ENCODE measurements at regions not wholly inside any gene's neighbourhood (a gene's known extent, or its start where the extent isn't known, plus 50 kb on each side); places are given as distances from the start of the nearest gene placed in this dataset.

GRCh38 chr9:82721593-82721992 is 341.3 kb downstream of the RASEF start:
- ATAC-seq (ENCODE audit: insufficient read depth, low FRiP score): no peak
- Histone ChIP-seq H3K9me3 (ENCODE audit: control insufficient read depth in 4 of 4, insufficient read depth in 3 of 4, low read length in 3 of 4) (peaks cover 0 to 2% (median 0%) of the 10 kb centered on the region in 4 donors), H3K36me3 (ENCODE audit: control insufficient read depth in 4 of 4, insufficient read depth in 4 of 4, low read length in 4 of 4) (no peaks in the 10 kb centered on the region), H3K4me1 (ENCODE audit: control insufficient read depth in 5 of 5, insufficient read depth in 5 of 5, low read length in 5 of 5) (no peaks in the 10 kb centered on the region), H3K27ac (ENCODE audit: low read depth in 1 of 2, low read length in 1 of 2) (no peak overlapping the region), H3K4me3 (no peak overlapping the region), H3K27me3 (ENCODE audit: control insufficient read depth in 3 of 3, insufficient read depth in 3 of 3, low read length in 2 of 3) (no peaks in the 10 kb centered on the region), H3K9ac (ENCODE audit: insufficient read depth in 1 of 2, low read length in 2 of 2) (no peak overlapping the region)
- no peak for DNase-seq
- WGBS, 2 donors: 15 to 20% methylated on average over 1 of the region's 1 CpG
- TF ChIP-seq, protein P1, sequence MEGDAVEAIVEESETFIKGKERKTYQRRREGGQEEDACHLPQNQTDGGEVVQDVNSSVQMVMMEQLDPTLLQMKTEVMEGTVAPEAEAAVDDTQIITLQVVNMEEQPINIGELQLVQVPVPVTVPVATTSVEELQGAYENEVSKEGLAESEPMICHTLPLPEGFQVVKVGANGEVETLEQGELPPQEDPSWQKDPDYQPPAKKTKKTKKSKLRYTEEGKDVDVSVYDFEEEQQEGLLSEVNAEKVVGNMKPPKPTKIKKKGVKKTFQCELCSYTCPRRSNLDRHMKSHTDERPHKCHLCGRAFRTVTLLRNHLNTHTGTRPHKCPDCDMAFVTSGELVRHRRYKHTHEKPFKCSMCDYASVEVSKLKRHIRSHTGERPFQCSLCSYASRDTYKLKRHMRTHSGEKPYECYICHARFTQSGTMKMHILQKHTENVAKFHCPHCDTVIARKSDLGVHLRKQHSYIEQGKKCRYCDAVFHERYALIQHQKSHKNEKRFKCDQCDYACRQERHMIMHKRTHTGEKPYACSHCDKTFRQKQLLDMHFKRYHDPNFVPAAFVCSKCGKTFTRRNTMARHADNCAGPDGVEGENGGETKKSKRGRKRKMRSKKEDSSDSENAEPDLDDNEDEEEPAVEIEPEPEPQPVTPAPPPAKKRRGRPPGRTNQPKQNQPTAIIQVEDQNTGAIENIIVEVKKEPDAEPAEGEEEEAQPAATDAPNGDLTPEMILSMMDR (IDR thresholded peaks at IDR 0.05; ENCODE audit: control extremely low read depth, extremely low read depth): no peak

GRCh38 chr9:82722051-82722450 is 340.9 kb downstream of the RASEF start:
- no peaks in the 10 kb centered on the region for H3K27me3 ChIP-seq (ENCODE audit: control insufficient read depth in 3 of 3, insufficient read depth in 3 of 3, low read length in 2 of 3)
- TF ChIP-seq, protein P1 (IDR thresholded peaks at IDR 0.05; ENCODE audit: control extremely low read depth, extremely low read depth): no peak
- peaks cover 0 to 2% (median 0%) of the 10 kb centered on the region in 4 donors for H3K9me3 ChIP-seq (ENCODE audit: control insufficient read depth in 4 of 4, insufficient read depth in 3 of 4, low read length in 3 of 4)
- DNase-seq (no peak), ATAC-seq (ENCODE audit: insufficient read depth, low FRiP score) (no peak)
- H3K27ac ChIP-seq (ENCODE audit: low read depth in 1 of 2, low read length in 1 of 2): no peak overlapping the region
- 82 to 94% methylated on average over 1 of the region's 1 CpG for WGBS, 2 donors
- H3K4me1 ChIP-seq (ENCODE audit: control insufficient read depth in 5 of 5, insufficient read depth in 5 of 5, low read length in 5 of 5): no peaks in the 10 kb centered on the region
- no peaks in the 10 kb centered on the region for H3K36me3 ChIP-seq (ENCODE audit: control insufficient read depth in 4 of 4, insufficient read depth in 4 of 4, low read length in 4 of 4)
- no peak overlapping the region for H3K4me3 ChIP-seq
- H3K9ac ChIP-seq (ENCODE audit: insufficient read depth in 1 of 2, low read length in 2 of 2): no peak overlapping the region

GRCh38 chr9:82722561-82722960 is 340.4 kb downstream of the RASEF start:
- no peak for ATAC-seq (ENCODE audit: insufficient read depth, low FRiP score)

More at GRCh38 chr9:82722561-82722960, 340.4 kb downstream of the RASEF start:
- H3K27ac ChIP-seq (ENCODE audit: low read depth in 1 of 2, low read length in 1 of 2): no peak overlapping the region
- DNase-seq: peak in 2 of 3 donors; percentile 37 to 60
- H3K9ac ChIP-seq (ENCODE audit: insufficient read depth in 1 of 2, low read length in 2 of 2): no peak overlapping the region
- no peaks in the 10 kb centered on the region for H3K36me3 ChIP-seq (ENCODE audit: control insufficient read depth in 4 of 4, insufficient read depth in 4 of 4, low read length in 4 of 4)
- H3K4me3 ChIP-seq: no peak overlapping the region
- TF ChIP-seq, protein P1 (IDR thresholded peaks at IDR 0.05; ENCODE audit: control extremely low read depth, extremely low read depth): no peak
- whole genome bisulfite sequencing, 2 donors: 66 to 73% methylated on average over 2 of the region's 2 CpGs
- H3K9me3 ChIP-seq (ENCODE audit: control insufficient read depth in 4 of 4, insufficient read depth in 3 of 4, low read length in 3 of 4): peaks cover 0 to 2% (median 0%) of the 10 kb centered on the region in 4 donors
- no peaks in the 10 kb centered on the region for H3K27me3 ChIP-seq (ENCODE audit: control insufficient read depth in 3 of 3, insufficient read depth in 3 of 3, low read length in 2 of 3)
- no peaks in the 10 kb centered on the region for H3K4me1 ChIP-seq (ENCODE audit: control insufficient read depth in 5 of 5, insufficient read depth in 5 of 5, low read length in 5 of 5)

Measured in lung (tissue), 11 donors.